ENCODE measurements at regions not wholly inside any gene's neighbourhood (a gene's known extent, or its start where the extent isn't known, plus 50 kb on each side); places are given as distances from the start of the nearest gene placed in this dataset.

- 75% methylated on average over 1 of the region's 1 CpG; no CpG with 5 or more reads in 1 of the 2 donors for WGBS, 2 donors (ENCODE audit: low coverage in 1 of 2)
- no peaks in the 10 kb centered on the region for H3K9me3 ChIP-seq
- no peaks in the 10 kb centered on the region for H3K36me3 ChIP-seq
- no peaks in the 10 kb centered on the region for H3K27me3 ChIP-seq
- no peak for TF ChIP-seq EP300 (IDR thresholded peaks at IDR 0.05)
- no peaks in the 10 kb centered on the region for H3K4me1 ChIP-seq
- no peak overlapping the region for H3K27ac ChIP-seq
- H3K4me3 ChIP-seq: no peak overlapping the region
- ATAC-seq: no peak
Observed at GRCh38 chr5:161042443-161042842, 190.4 kb upstream of the ATP10B start.

- H3K4me3 ChIP-seq: no peak overlapping the region
- no peaks in the 10 kb centered on the region for H3K27me3 ChIP-seq
- TF ChIP-seq POLR2AphosphoS5 (IDR thresholded peaks at IDR 0.05) (no peak), POLR2A (IDR thresholded peaks at IDR 0.05) (no peak), CTCF (IDR thresholded peaks at IDR 0.05) (no peak), EP300 (IDR thresholded peaks at IDR 0.05) (no peak)
- no peaks in the 10 kb centered on the region for H3K4me1 ChIP-seq
- H3K36me3 ChIP-seq: no peaks in the 10 kb centered on the region
- no peaks in the 10 kb centered on the region for H3K9me3 ChIP-seq
- 71 to 80% methylated on average over 1 of the region's 1 CpG for WGBS, 2 donors (ENCODE audit: low coverage in 1 of 2)
- ATAC-seq: no peak
- H3K27ac ChIP-seq: no peak overlapping the region
Observed at GRCh38 chr5:161040818-161041217, 188.8 kb upstream of the ATP10B start.

- TF ChIP-seq POLR2AphosphoS5 (IDR thresholded peaks at IDR 0.05): no peak
- no peaks in the 10 kb centered on the region for H3K4me1 ChIP-seq
- H3K27ac ChIP-seq: no peak overlapping the region
- no peak for ATAC-seq
- no peaks in the 10 kb centered on the region for H3K9me3 ChIP-seq
- no peak overlapping the region for H3K4me3 ChIP-seq
- no peaks in the 10 kb centered on the region for H3K36me3 ChIP-seq
- no peaks in the 10 kb centered on the region for H3K27me3 ChIP-seq
- 79 to 84% methylated on average over 2 to 3 of the region's 3 CpGs for WGBS, 2 donors (ENCODE audit: low coverage in 1 of 2)
Observed at GRCh38 chr5:161036296-161036695, 184.3 kb upstream of the ATP10B start.

- ATAC-seq: no peak
- Histone ChIP-seq H3K4me3 (no peak overlapping the region), H3K27ac (no peak overlapping the region), H3K9me3 (no peaks in the 10 kb centered on the region), H3K27me3 (no peaks in the 10 kb centered on the region), H3K36me3 (no peaks in the 10 kb centered on the region), H3K4me1 (no peaks in the 10 kb centered on the region)
- 60 to 64% methylated on average over 1 of the region's 1 CpG for WGBS, 2 donors (ENCODE audit: low coverage in 1 of 2)
- TF ChIP-seq POLR2A (IDR thresholded peaks at IDR 0.05): no peak
Observed at GRCh38 chr5:161034451-161034850, 182.4 kb upstream of the ATP10B start.

- ATAC-seq: no peak
- no peak for TF ChIP-seq CTCF (IDR thresholded peaks at IDR 0.05)
- TF ChIP-seq POLR2AphosphoS5 (IDR thresholded peaks at IDR 0.05): no peak
- no peak for TF ChIP-seq POLR2A (IDR thresholded peaks at IDR 0.05)
- no peak for TF ChIP-seq EP300 (IDR thresholded peaks at IDR 0.05)
- Histone ChIP-seq H3K36me3 (no peaks in the 10 kb centered on the region), H3K4me3 (no peak overlapping the region), H3K27ac (no peak overlapping the region), H3K27me3 (no peaks in the 10 kb centered on the region), H3K9me3 (no peaks in the 10 kb centered on the region), H3K4me1 (no peaks in the 10 kb centered on the region)
- 44 to 48% methylated on average over 3 of the region's 3 CpGs for WGBS, 2 donors (ENCODE audit: low coverage in 1 of 2)
Observed at GRCh38 chr5:161030229-161030628, 178.2 kb upstream of the ATP10B start.

GRCh38 chr5:161027763-161028162 lies 175.8 kb upstream of the ATP10B start:
- Histone ChIP-seq H3K27ac (no peak overlapping the region), H3K27me3 (no peaks in the 10 kb centered on the region), H3K9me3 (no peaks in the 10 kb centered on the region), H3K4me1 (no peaks in the 10 kb centered on the region), H3K36me3 (no peaks in the 10 kb centered on the region), H3K4me3 (no peak overlapping the region)
- TF ChIP-seq POLR2A (IDR thresholded peaks at IDR 0.05) (no peak), POLR2AphosphoS5 (IDR thresholded peaks at IDR 0.05) (no peak), EP300 (IDR thresholded peaks at IDR 0.05) (no peak), CTCF (IDR thresholded peaks at IDR 0.05) (no peak)
- no peak for ATAC-seq

- no peak overlapping the region for H3K4me3 ChIP-seq
- TF ChIP-seq POLR2A (IDR thresholded peaks at IDR 0.05) (no peak), EP300 (IDR thresholded peaks at IDR 0.05) (no peak), CTCF (IDR thresholded peaks at IDR 0.05) (no peak), POLR2AphosphoS5 (IDR thresholded peaks at IDR 0.05) (no peak)
- H3K4me1 ChIP-seq: no peaks in the 10 kb centered on the region
- no peaks in the 10 kb centered on the region for H3K9me3 ChIP-seq
- no peak for ATAC-seq
- H3K27me3 ChIP-seq: no peaks in the 10 kb centered on the region
- no peaks in the 10 kb centered on the region for H3K36me3 ChIP-seq
- 67 to 90% methylated on average over 4 of the region's 4 CpGs for WGBS, 2 donors (ENCODE audit: low coverage in 1 of 2)
- no peak overlapping the region for H3K27ac ChIP-seq
Observed at GRCh38 chr5:161023551-161023950, 171.5 kb upstream of the ATP10B start.

All from gastroesophageal sphincter (tissue), 4 donors.